SK-N-MC (cell line): ENCODE measurements at regions not wholly inside any gene's neighbourhood (a gene's known extent, or its start where the extent isn't known, plus 50 kb on each side); places are given as distances from the start of the nearest gene placed in this dataset.

ENCODE experiments used
- DNase-seq: peaks from one replicate; pipeline ENCODE4 v3.0.0-alpha.2; 2011; ENCODE audit warnings: low read depth, low spot score
- H3K27ac ChIP-seq: fragments of 200-600 bp; sonication (generic); 2 replicates; pipeline ENCODE4 v1.5.1; 2016; ENCODE audit warnings: mixed run types
- H3K36me3 ChIP-seq: fragments of 200-600 bp; sonication (generic); 2 replicates; pipeline ENCODE4 v1.6.1; 2017; ENCODE audit warnings: antibody characterized with exemption, low read length, mixed read lengths; ENCODE audit not compliant: insufficient read depth
- H3K4me3 ChIP-seq: fragments of 200-600 bp; sonication (generic); 2 replicates; pipeline ENCODE4 v1.5.1; 2016
- H3K9ac ChIP-seq: fragments of 200-600 bp; sonication (generic); 2 replicates; pipeline ENCODE4 v1.8.0; 2017; ENCODE audit warnings: mixed run types, mixed read lengths; ENCODE audit not compliant: insufficient read length
- H3K9me3 ChIP-seq: fragments of 200-600 bp; sonication (generic); 2 replicates; pipeline ENCODE4 v1.6.1; 2017; ENCODE audit warnings: low read depth, mild to moderate bottlenecking, antibody characterized with exemption, low read length, moderate library complexity, mixed read lengths
- EZH2 ChIP-seq: fragments of 200-600 bp; sonication (generic); IDR thresholded peaks from one replicate; pipeline ENCODE4 v1.6.1; 2017; ENCODE audit warnings: antibody characterized with exemption
- FOXP2 ChIP-seq: optimal IDR thresholded peaks from 2 replicates; pipeline ENCODE3; 2011; ENCODE audit warnings: mild to moderate bottlenecking, moderate library complexity; ENCODE audit not compliant: insufficient read depth; ENCODE audit errors: extremely low read length, control extremely low read depth
- POLR2AphosphoS5 ChIP-seq: IDR thresholded peaks from 2 replicates; pipeline ENCODE4 v1.6.1; 2012; ENCODE audit warnings: mild to moderate bottlenecking, low read depth, low read length, borderline replicate concordance

- Histone ChIP-seq H3K9ac (no peak overlapping the region), H3K9me3 (no peaks in the 10 kb centered on the region), H3K27ac (no peak overlapping the region), H3K36me3 (no peaks in the 10 kb centered on the region), H3K4me3 (no peak overlapping the region)
- TF ChIP-seq FOXP2, result no peak
- TF ChIP-seq EZH2, result no peak
- TF ChIP-seq POLR2AphosphoS5, result no peak
- no peak for DNase-seq
Measured at GRCh38 chr9:107633406-107633805, 143.8 kb upstream of the KLF4 start.

- Histone ChIP-seq H3K36me3 (no peaks in the 10 kb centered on the region), H3K27ac (no peak overlapping the region), H3K4me3 (no peak overlapping the region), H3K9ac (no peak overlapping the region), H3K9me3 (no peaks in the 10 kb centered on the region)
- TF ChIP-seq EZH2 (no peak), FOXP2 (no peak), POLR2AphosphoS5 (no peak)
- no peak for DNase-seq
Measured at GRCh38 chr9:107632661-107633060, 143.1 kb upstream of the KLF4 start.

DNA sequence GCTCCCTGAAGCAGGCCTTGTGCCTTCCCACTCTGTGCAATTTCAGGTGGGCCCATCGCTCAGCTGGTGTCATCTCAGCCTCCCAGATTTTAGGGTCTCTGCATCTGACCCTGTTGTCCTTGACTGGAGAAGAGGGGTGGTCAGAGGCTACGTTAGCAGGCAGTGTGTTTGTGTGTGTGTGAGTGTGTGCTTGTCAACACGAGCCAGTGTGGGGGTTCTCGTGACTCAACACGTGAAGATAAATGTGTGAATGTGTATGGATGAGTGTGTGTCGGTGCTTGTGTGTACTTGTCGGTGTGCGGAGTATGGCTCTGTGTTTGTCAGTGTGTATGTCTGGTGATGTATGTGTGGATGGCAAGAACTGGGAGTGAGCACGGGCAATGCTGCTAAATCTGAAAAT lies 142.6 kb upstream of the KLF4 start:
- no peak overlapping the region for H3K4me3 ChIP-seq
- DNase-seq, result no peak
- H3K36me3 ChIP-seq, result no peaks in the 10 kb centered on the region
- no peak overlapping the region for H3K9ac ChIP-seq
- H3K9me3 ChIP-seq, result no peaks in the 10 kb centered on the region
- TF ChIP-seq POLR2AphosphoS5, result no peak
- no peak for TF ChIP-seq EZH2
- TF ChIP-seq FOXP2, result no peak
- H3K27ac ChIP-seq, result no peak overlapping the region

GRCh38 chr9:107631788-107632187 lies 142.2 kb upstream of the KLF4 start:
- no peaks in the 10 kb centered on the region for H3K36me3 ChIP-seq
- H3K4me3 ChIP-seq, result no peak overlapping the region
- H3K9ac ChIP-seq, result no peak overlapping the region
- TF ChIP-seq EZH2 (no peak), FOXP2 (no peak), POLR2AphosphoS5 (no peak)
- no peak overlapping the region for H3K27ac ChIP-seq
- H3K9me3 ChIP-seq, result no peaks in the 10 kb centered on the region
- no peak for DNase-seq

DNA sequence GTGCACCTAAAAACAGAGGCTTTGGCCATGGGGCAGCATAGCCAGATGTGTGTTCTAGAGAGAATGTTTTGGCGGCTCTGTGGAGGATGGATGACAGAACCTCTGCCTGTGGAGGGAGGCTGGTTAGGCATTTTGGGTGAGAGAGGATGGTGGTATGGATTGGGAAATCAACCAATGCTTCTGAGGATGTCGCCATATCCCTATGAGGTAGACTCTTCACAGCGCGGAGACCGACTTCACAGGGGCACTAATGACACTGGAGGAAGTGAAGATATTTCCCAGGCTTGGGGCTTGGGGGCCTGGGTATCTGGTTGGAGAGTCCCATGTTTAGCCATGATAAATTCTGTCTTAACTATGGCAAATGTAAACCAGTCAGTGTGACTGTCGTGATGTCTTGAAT lies 140.6 kb upstream of the KLF4 start:
- no peak overlapping the region for H3K27ac ChIP-seq
- H3K4me3 ChIP-seq, result no peak overlapping the region
- no peak overlapping the region for H3K9ac ChIP-seq
- H3K36me3 ChIP-seq, result no peaks in the 10 kb centered on the region
- no peaks in the 10 kb centered on the region for H3K9me3 ChIP-seq
- DNase-seq, result no peak
- TF ChIP-seq EZH2, result no peak
- no peak for TF ChIP-seq POLR2AphosphoS5
- no peak for TF ChIP-seq FOXP2

DNA sequence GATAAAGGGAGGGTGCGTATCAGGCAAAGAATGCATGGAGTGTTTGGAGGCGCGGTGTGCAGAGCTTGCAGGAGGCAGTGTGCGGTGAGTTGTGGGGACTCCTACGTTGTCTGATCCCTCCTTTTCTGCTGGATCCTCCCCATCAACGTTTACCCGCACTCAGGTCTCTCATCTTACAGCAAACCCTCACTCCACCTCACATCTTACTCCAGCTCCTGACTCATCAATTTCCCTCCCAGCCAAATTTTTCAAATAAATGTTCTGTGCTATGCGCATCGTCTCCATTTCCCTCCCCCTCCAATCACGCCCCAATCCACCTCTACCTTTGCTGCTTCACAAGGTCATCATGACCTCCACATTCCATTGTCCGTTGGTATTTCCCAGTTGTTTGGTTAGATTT lies 138.9 kb upstream of the KLF4 start:
- no peak overlapping the region for H3K9ac ChIP-seq
- no peaks in the 10 kb centered on the region for H3K9me3 ChIP-seq
- no peak overlapping the region for H3K27ac ChIP-seq
- no peak overlapping the region for H3K4me3 ChIP-seq
- no peak for DNase-seq
- TF ChIP-seq POLR2AphosphoS5 (no peak), EZH2 (no peak), FOXP2 (no peak)
- H3K36me3 ChIP-seq, result no peaks in the 10 kb centered on the region

DNA sequence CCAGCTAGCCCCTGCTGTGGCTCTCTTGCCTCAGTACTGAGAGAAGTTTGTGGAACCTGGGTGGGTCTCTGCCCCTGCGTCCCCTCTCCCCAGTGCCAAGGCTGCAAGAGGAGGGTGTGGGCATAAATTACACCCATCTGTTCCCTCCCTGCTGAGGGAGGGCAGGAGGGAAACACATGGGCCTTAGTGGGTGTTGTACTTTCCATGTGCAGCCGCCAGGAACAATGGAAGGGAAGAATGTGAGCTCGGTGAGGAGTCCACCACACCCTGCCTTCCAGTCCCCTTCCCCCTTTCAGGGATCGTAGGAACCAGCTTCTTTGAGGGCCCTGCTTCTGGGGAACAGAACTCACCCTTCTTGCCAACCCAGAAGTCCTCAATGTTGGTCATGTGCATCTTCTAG lies 138.2 kb upstream of the KLF4 start:
- TF ChIP-seq POLR2AphosphoS5 (no peak), EZH2 (no peak), FOXP2 (no peak)
- H3K4me3 ChIP-seq, result no peak overlapping the region

DNA sequence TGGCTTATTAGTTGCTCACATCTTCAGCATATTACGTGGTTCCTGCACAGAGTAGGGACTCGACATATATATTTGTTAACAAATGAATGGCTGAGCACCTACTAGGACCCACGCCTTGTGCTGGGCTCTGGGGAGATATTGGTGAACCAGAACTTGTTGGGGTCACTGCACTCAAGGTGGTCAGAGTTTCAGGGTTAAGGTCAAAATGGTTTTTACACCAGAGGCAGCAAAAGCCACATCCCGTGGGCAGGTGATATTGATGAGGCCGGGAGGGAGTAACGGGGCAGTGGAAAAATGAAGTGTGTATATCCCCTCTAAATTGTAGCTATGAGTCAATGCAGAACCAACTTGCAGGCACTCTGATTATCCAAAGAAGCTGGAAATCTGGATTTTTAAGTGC lies 136.5 kb upstream of the KLF4 start:
- no peak overlapping the region for H3K27ac ChIP-seq
- no peaks in the 10 kb centered on the region for H3K9me3 ChIP-seq
- no peak for TF ChIP-seq POLR2AphosphoS5
- no peak for TF ChIP-seq FOXP2
- no peak for TF ChIP-seq EZH2
- H3K4me3 ChIP-seq, result no peak overlapping the region
- no peaks in the 10 kb centered on the region for H3K36me3 ChIP-seq
- no peak overlapping the region for H3K9ac ChIP-seq
- DNase-seq, result no peak

More for the DNA sequence above, 138.2 kb upstream of the KLF4 start:
- Histone ChIP-seq H3K36me3 (no peaks in the 10 kb centered on the region), H3K27ac (no peak overlapping the region), H3K9ac (no peak overlapping the region), H3K9me3 (no peaks in the 10 kb centered on the region)
- DNase-seq, result no peak

DNA sequence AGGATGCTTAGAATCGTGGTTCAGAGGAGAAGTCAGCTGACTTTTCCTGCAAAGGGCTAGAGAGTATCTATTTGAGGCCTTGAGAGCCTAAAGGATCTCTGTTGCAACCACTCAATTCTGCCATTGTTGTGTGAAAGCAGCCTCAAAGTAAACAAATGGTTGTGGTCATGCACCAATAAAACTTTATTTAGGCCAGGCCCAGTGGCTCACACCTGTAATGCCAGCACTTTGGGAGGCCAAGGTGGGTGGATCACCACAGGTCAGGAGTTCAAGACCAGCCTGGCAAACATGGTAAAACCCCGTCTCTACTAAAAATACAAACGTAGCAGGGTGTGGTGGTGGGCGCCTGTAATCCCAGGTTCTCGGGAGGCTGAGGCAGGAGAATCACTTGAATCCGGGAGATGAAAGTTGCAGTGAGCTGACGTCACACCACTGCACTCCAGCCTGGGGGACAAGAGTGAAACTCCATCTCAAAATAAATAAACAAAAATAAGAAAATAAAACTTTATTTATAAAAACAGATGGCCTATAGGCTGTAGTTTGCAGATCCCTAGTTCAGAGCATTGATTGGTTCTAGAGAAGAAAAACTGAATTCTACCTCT lies 135.9 kb upstream of the KLF4 start:
- Histone ChIP-seq H3K27ac (no peak overlapping the region), H3K9ac (no peak overlapping the region), H3K9me3 (no peaks in the 10 kb centered on the region), H3K36me3 (no peaks in the 10 kb centered on the region), H3K4me3 (no peak overlapping the region)
- TF ChIP-seq EZH2 (no peak), FOXP2 (no peak), POLR2AphosphoS5 (no peak)
- DNase-seq, result no peak
